Uterus (tissue), 2 donors: ENCODE measurements at regions not wholly inside any gene's neighbourhood (a gene's known extent, or its start where the extent isn't known, plus 50 kb on each side); places are given as distances from the start of the nearest gene placed in this dataset.

Source experiments
- CTCF ChIP-seq, 4 experiments: fragments of 200-600 bp in 2 of 4; fragments of 450-650 bp in 2 of 4; sonication (generic) in 2 of 4; IDR thresholded peaks; one replicate each; pipeline ENCODE4 v1.5.1; 2016 to 2019; ENCODE audit warnings: antibody characterized with exemption in 4 of 4, mild to moderate bottlenecking in 2 of 4, moderate library complexity in 1 of 4
- POLR2A ChIP-seq, 2 donors: fragments of 450-650 bp; IDR thresholded peaks; one replicate each; pipeline ENCODE4 v1.6.1; 2016; ENCODE audit warnings: antibody characterized with exemption in 2 of 2, mild to moderate bottlenecking in 1 of 2, moderate library complexity in 1 of 2

- no peak for TF ChIP-seq CTCF (IDR thresholded peaks at IDR 0.05)
- TF ChIP-seq POLR2A (IDR thresholded peaks at IDR 0.05) = no peak
Measured at GRCh38 chr7:114293289-114294012, 121.2 kb upstream of the FOXP2 start.
